ENCODE measurements at regions not wholly inside any gene's neighbourhood (a gene's known extent, or its start where the extent isn't known, plus 50 kb on each side); places are given as distances from the start of the nearest gene placed in this dataset.

DNA sequence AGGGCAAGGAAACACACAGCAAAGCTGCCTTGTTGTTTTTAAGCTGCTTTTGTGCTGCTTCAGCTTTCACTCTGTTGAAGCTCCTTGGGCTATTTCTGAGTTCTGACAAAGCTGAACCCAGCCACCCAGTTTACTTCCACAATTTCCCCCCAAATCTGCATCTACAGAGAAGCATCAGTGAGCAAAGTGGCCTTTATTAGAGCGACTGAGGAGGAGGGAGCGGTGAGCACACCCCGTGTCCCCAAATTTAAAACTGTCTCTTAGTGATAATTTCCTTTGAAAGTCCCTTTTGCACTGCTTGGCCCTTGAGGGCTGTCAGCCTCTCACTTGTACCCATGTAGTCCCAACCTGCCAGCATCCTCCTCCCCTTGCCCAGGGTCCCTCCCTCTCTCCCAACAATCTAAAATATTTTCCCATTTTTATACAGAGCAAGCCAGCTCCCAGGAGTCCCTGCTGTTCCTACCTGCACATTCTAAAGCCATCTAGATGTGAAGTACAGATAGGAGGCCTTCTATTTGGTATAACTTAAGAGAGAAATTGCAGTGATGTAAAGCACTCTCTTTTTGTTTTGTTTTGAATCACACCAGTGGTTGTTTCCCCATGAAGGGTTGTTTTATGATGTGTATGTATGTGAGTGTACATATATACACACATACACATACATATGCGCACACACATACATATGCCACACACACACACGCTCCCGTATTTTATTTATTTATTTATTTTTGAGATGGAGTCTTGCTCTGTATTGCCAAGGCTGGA lies 313.5 kb downstream of the TLE4 start:
- TF ChIP-seq, protein P1, sequence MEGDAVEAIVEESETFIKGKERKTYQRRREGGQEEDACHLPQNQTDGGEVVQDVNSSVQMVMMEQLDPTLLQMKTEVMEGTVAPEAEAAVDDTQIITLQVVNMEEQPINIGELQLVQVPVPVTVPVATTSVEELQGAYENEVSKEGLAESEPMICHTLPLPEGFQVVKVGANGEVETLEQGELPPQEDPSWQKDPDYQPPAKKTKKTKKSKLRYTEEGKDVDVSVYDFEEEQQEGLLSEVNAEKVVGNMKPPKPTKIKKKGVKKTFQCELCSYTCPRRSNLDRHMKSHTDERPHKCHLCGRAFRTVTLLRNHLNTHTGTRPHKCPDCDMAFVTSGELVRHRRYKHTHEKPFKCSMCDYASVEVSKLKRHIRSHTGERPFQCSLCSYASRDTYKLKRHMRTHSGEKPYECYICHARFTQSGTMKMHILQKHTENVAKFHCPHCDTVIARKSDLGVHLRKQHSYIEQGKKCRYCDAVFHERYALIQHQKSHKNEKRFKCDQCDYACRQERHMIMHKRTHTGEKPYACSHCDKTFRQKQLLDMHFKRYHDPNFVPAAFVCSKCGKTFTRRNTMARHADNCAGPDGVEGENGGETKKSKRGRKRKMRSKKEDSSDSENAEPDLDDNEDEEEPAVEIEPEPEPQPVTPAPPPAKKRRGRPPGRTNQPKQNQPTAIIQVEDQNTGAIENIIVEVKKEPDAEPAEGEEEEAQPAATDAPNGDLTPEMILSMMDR (IDR thresholded peaks at IDR 0.05), result no peak
- TF ChIP-seq POLR2AphosphoS5 (IDR thresholded peaks at IDR 0.05), result no peak

All from upper lobe of left lung (tissue), 4 donors.